Activated T-helper 2 cell treated with anti-CD3 and anti-CD28 coated beads, Interferon-gamma antibody, Interleukin-2, Interleukin-4, amounts not matched to agents 10 μg/mL and 5 μg/mL and 100 μg/mL, durations not matched to agents 14 hours and 24 hours and 36 hours (primary cell): ENCODE measurements at regions not wholly inside any gene's neighbourhood (a gene's known extent, or its start where the extent isn't known, plus 50 kb on each side); places are given as distances from the start of the nearest gene placed in this dataset.
"Not testable (repeated sequence)": the region's sequence is repeated elsewhere in the genome, so short reads cannot be mapped to it uniquely, and the experiment has no call there.

Source experiments
- DNase-seq: peaks from one replicate; pipeline ENCODE4 v3.0.0; 2021; ENCODE audit warnings: low spot score
- H3K27ac Mint-ChIP-seq: one replicate; pipeline ENCODE4 v1.8.0; 2021; ENCODE audit warnings: mixed read lengths
- H3K27me3 Mint-ChIP-seq: one replicate; pipeline ENCODE4 v1.8.0; 2021; ENCODE audit warnings: low read depth, mixed read lengths
- H3K36me3 Mint-ChIP-seq: one replicate; pipeline ENCODE4 v1.8.0; 2021; ENCODE audit warnings: low read depth, mixed read lengths
- H3K4me1 Mint-ChIP-seq: one replicate; pipeline ENCODE4 v1.8.0; 2021; ENCODE audit warnings: low read depth, mixed read lengths
- H3K4me3 Mint-ChIP-seq: one replicate; pipeline ENCODE4 v1.8.0; 2021; ENCODE audit warnings: low read depth, mild to moderate bottlenecking, moderate library complexity, mixed read lengths
- H3K9me3 Mint-ChIP-seq: one replicate; pipeline ENCODE4 v1.8.0; 2021; ENCODE audit warnings: mixed read lengths
- intact Hi-C: fragments of 100-400 bp; cut with micrococcal nuclease; formaldehyde crosslinking; loops from one replicate; pipeline ENCODE4 v1.15.1; 2023

DNA sequence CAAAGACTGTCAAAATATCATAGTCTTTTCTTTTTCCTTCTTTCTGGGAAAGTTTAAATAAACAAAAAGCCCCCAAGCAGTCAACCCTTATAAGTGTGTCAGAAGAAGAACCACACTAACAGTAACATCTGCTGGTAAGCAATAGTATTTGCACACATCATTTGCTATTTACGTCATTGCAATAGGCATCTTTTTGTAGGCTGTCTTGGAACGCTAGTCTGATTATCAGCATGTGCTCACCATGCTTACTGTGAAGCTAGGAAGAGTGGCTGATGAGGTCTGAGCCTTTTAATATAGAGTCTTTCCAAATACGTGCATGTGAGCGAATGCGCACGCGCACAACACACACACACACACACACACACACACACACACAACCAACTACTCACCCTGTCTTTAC lies 599.0 kb upstream of the TPK1 start:
- Mint-ChIP-seq H3K4me1 (no peaks in the 10 kb centered on the region), H3K9me3 (no peaks in the 10 kb centered on the region), H3K27me3 (no peaks in the 10 kb centered on the region), H3K36me3 (no peaks in the 10 kb centered on the region), H3K27ac (no peak overlapping the region), H3K4me3 (no peak overlapping the region)
- intact Hi-C loops, result no loop called here
- DNase-seq, result no peak

DNA sequence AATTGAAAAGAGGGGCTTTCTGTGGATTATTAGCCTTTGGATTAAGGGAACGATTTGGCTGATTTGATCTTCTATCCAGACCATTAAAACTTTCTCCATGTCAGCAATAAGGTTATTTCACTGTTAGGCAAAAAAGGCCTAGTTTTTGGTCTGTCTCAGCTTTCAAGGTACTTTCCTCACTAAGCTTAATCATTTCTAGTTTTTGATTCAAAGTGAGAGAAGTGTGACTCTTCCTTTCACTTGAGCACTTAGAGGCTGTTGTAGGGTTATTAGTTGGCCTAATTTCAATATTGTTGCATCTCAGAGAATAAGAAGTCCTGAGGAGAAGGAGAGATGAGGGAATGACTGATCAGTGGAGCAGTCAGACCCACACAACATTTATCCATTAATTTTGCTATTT lies 596.0 kb upstream of the TPK1 start:
- Mint-ChIP-seq H3K4me1 (no peaks in the 10 kb centered on the region), H3K36me3 (no peaks in the 10 kb centered on the region), H3K27ac (no peak overlapping the region), H3K4me3 (no peak overlapping the region), H3K9me3 (peaks cover 16% of the 10 kb centered on the region), H3K27me3 (no peaks in the 10 kb centered on the region)
- no peak for DNase-seq
- intact Hi-C loops, result no loop called here

DNA sequence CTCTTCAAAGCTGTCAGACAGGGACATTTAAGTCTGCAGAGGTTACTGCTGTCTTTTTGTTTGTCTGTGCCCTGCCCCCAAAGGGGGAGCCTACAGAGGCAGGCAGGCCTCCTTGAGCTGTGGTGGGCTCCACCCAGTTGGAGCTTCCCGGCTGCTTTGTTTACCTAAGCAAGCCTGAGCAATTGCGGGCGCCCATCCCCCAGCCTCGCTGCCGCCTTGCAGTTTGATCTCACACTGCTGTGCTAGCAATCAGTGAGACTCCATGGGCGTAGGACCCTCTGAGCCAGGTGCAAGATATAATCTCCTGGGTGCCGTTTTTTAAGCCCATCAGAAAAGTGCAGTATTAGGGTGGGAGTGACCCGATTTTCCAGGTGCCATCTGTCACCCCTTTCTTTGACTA lies 582.6 kb upstream of the TPK1 start:
- H3K27ac Mint-ChIP-seq, H3K4me1 Mint-ChIP-seq, H3K27me3 Mint-ChIP-seq, H3K4me3 Mint-ChIP-seq, DNase-seq, H3K36me3 Mint-ChIP-seq, intact Hi-C loops: not testable (repeated sequence)
- H3K9me3 Mint-ChIP-seq, result peaks cover 17% of the 10 kb centered on the region

DNA sequence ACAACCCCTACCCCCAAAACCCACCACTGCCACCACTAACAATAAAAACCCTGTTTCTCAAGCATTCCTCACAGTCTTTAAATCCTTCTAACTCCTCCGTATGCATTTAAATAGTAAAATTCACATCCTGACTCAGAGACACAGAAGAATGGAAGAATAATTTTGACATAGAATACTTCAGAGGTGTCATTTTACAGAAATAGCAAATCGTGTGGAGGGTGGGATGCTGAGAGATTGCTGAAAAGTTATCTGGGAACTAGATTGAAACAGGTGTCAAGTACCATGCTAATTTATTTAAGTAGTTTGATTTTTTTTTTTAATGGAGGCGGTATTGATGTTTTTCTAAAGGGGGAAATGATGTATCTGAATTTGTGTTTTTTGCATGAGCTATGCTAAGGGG lies 575.2 kb upstream of the TPK1 start:
- H3K27ac Mint-ChIP-seq, result no peak overlapping the region
- intact Hi-C loops, result no loop called here
- no peaks in the 10 kb centered on the region for H3K4me1 Mint-ChIP-seq
- DNase-seq, result no peak
- no peaks in the 10 kb centered on the region for H3K36me3 Mint-ChIP-seq
- no peaks in the 10 kb centered on the region for H3K27me3 Mint-ChIP-seq
- H3K9me3 Mint-ChIP-seq, result peaks cover 13% of the 10 kb centered on the region
- no peak overlapping the region for H3K4me3 Mint-ChIP-seq

DNA sequence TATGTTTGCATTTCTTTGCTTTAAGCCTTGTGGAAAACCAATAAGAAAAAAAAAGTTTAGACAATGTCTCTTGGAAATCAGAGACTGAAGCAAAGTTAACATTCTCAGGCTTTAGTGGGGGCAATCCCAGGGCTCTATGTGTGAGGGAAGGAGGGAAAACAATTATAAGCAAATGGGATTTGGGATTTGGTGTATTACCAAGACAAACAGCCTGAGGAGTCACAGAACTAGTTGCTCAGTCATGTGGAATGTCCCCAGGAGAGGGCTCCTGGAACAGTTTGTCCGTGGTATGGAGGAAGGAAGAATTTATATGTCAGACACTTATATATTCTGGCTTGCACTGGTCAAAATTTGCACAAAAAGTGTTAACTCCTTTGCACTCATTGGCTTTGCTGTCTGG lies 562.9 kb upstream of the TPK1 start:
- Mint-ChIP-seq H3K27me3 (no peaks in the 10 kb centered on the region), H3K36me3 (no peaks in the 10 kb centered on the region), H3K9me3 (peaks cover 12% of the 10 kb centered on the region), H3K27ac (no peak overlapping the region), H3K4me3 (no peak overlapping the region), H3K4me1 (no peaks in the 10 kb centered on the region)
- DNase-seq, result no peak
- intact Hi-C loops, result no loop called here

DNA sequence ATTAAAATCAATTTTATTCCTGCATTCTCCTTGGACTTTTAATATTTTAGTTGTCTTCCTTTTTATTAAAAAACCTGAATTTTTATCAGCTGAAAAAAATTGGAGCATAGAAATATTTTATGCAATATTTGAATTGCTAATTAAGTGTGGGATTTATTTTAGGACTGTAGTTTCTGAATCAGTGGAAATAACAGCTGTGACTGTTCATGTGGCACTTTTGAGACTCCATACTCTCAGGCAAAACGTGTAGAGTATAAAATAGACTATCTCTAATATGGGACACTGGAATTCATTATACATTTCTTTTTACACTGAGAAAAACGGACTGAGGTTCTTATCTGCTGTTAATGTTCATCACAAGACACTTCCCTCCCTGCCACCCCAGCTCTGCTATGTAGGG lies 558.3 kb upstream of the TPK1 start:
- Mint-ChIP-seq H3K4me3 (no peak overlapping the region), H3K36me3 (no peaks in the 10 kb centered on the region), H3K9me3 (peaks cover 6% of the 10 kb centered on the region), H3K27me3 (no peaks in the 10 kb centered on the region), H3K27ac (no peak overlapping the region), H3K4me1 (no peaks in the 10 kb centered on the region)
- no peak for DNase-seq
- intact Hi-C loops, result no loop called here

DNA sequence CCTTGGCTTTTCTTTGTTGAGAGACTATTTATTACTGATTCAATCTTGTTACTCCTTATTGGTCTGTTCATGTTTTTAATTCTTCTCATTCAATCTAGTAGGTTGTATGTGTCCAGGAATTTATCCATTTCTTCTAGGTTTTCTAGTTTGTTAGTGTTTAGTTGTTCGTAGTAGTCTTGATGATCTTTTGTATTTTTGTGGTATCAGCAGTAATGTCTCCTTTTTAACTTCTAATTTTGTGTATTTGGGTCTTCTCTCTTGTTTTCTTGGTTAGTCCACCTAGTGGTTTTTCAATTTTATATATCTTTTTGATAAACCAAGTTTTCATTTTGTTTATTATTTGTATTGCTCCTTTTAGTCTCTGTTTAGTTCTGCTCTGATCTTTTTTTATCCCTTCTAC lies 546.9 kb upstream of the TPK1 start:
- Mint-ChIP-seq H3K27me3 (no peaks in the 10 kb centered on the region), H3K9me3 (peaks cover 27% of the 10 kb centered on the region), H3K4me3 (no peak overlapping the region), H3K27ac (no peak overlapping the region), H3K4me1 (no peaks in the 10 kb centered on the region), H3K36me3 (no peaks in the 10 kb centered on the region)
- no peak for DNase-seq
- intact Hi-C loops, result loop anchor here (10.0 kb wide), 1 partner anchor 62 kb away; no protein-coding TSS in a partner anchor

DNA sequence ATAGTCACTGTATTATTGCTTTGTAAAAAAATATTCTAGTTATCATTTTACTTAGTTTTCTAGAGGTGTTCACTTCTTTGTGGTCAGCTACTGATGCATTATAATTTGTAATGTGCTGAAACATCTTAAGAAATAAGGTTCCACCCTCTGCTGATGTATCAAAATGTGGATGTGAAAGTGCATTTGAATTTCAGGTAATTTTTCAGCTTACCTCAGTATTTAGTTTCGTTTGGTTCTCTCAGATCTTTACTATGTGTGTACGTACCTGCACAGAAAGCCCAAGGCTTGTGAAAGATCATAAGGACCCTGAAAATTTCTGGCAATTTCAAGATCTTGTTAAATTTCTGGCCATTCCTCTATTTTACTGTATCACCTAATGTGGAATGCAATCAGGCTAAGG lies 542.3 kb upstream of the TPK1 start:
- Mint-ChIP-seq H3K27me3 (no peaks in the 10 kb centered on the region), H3K27ac (no peak overlapping the region), H3K4me3 (no peak overlapping the region), H3K4me1 (no peaks in the 10 kb centered on the region), H3K9me3 (peaks cover 9% of the 10 kb centered on the region), H3K36me3 (no peaks in the 10 kb centered on the region)
- DNase-seq, result no peak
- intact Hi-C loops, result no loop called here

DNA sequence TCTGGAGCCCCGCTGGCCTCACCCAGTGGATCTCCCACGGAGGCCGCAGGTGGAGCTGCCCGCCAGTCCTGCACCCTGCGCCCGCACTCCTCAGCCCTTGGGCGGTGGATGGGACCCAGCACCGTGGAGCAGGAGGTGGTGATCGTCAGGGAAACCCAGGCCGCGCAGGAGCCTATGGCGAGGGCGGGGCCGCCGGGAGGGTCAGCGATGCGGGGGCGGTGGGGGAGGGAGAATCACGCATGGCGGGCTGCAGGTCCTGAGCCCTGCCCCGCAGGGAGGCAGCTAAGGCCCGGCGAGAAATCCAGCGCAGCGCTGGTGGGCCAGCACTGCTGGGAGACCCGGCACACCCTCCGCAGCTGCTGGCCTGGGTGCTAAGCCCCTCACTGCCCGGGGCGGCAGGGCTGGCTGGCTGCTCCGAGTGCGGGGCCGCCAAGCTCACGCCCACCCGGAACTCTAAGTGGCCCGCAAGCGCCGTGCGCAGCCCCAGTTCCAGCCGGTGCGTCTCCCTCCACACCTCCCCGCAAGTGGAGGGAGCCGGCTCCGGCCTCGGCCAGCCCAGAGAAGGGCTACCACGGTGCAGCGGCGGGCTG lies 524.8 kb upstream of the TPK1 start:
- DNase-seq, result no peak
- Mint-ChIP-seq H3K36me3 (no peaks in the 10 kb centered on the region), H3K27ac (no peak overlapping the region), H3K4me1 (no peaks in the 10 kb centered on the region), H3K9me3 (peaks cover 23% of the 10 kb centered on the region), H3K27me3 (no peaks in the 10 kb centered on the region), H3K4me3 (no peak overlapping the region)
- intact Hi-C loops, result no loop called here

DNA sequence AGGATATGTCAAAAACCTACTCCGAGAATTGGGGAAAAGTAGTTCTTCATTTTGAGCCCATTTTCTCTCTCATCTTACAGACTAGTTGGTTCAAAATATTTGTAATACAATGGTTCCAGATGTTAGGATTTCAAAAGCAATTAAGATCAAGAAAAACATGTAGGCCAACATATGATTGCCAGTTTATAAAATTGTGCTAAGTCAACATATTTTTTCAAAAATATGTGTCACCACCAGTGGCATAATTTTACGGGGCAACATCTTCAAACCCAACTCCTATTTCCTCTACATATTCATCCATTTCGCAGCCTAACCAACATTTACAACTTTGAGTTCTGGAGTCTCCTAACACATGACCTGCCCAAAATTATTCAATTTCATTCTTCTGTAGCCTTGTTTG lies 514.5 kb upstream of the TPK1 start:
- H3K9me3 Mint-ChIP-seq, result peaks cover 8% of the 10 kb centered on the region
- DNase-seq, result no peak
- no peaks in the 10 kb centered on the region for H3K36me3 Mint-ChIP-seq
- H3K27ac Mint-ChIP-seq, result no peak overlapping the region
- intact Hi-C loops, result no loop called here
- no peak overlapping the region for H3K4me3 Mint-ChIP-seq
- no peaks in the 10 kb centered on the region for H3K4me1 Mint-ChIP-seq
- H3K27me3 Mint-ChIP-seq, result no peaks in the 10 kb centered on the region

DNA sequence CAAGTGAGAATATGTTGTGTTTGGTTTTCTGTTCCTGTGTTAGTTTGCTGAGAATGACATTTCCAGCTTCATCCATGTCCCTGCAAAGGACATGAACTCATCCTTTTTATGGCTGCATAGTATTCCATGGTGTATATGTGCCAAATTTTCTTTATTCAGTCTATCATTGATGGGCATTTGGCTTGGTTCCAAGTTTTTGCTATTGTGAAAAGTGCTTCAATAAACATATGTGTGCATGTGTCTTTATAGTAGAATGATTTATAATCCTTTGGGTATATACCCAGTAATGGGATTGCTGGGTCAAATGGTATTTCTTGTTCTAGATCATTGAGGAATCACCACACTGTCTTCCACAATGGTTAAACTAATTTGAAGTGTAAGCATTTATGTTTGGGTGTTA lies 513.6 kb upstream of the TPK1 start:
- H3K36me3 Mint-ChIP-seq, DNase-seq, intact Hi-C loops, H3K27me3 Mint-ChIP-seq, H3K9me3 Mint-ChIP-seq, H3K4me3 Mint-ChIP-seq, H3K4me1 Mint-ChIP-seq, H3K27ac Mint-ChIP-seq: not testable (repeated sequence)

DNA sequence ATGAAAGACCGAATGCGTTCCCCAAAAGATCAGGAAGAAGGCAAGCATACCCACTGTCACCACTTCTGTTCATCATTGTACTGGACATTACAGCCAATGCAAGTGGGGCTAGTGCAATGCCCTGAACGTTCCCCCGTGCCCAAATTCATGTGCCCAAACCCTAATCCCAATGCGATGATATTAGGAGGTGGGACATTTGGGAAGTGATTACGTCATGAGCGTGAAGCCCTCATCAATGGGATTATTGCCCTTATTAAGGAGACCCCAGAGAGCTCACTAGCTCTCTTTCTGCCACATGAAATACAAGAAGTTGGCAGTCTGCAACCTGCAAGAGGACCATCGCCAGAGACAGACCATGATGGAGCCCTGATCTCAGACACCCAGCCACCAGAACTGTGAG lies 511.4 kb upstream of the TPK1 start:
- H3K27me3 Mint-ChIP-seq, result no peaks in the 10 kb centered on the region
- no peak overlapping the region for H3K4me3 Mint-ChIP-seq
- H3K36me3 Mint-ChIP-seq, result no peaks in the 10 kb centered on the region
- H3K4me1 Mint-ChIP-seq, result no peaks in the 10 kb centered on the region
- peaks cover 8% of the 10 kb centered on the region for H3K9me3 Mint-ChIP-seq
- intact Hi-C loops, result no loop called here
- DNase-seq, result no peak
- H3K27ac Mint-ChIP-seq, result no peak overlapping the region

DNA sequence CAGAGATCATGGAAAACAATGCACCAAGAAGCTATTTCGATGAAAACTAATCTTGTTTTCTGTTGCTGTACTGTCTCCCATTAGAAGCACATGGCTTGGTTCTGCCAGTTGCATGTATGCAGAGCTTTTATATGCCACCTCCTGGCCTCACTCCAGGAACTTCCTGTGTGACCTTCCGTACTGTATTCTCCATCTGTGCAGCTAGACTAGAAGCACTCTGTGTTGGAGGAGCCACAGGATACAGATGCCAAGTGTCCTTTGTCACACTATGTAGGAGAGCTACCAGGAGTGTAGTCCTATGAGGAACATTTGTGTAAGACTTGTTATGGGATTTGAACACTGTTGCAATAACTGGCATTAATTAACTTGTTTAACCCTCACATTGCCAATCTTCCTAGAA lies 503.5 kb upstream of the TPK1 start:
- Mint-ChIP-seq H3K27ac (no peak overlapping the region), H3K4me3 (no peak overlapping the region), H3K9me3 (peaks cover 15% of the 10 kb centered on the region), H3K4me1 (no peaks in the 10 kb centered on the region), H3K36me3 (no peaks in the 10 kb centered on the region), H3K27me3 (no peaks in the 10 kb centered on the region)
- intact Hi-C loops, result no loop called here
- no peak for DNase-seq

DNA sequence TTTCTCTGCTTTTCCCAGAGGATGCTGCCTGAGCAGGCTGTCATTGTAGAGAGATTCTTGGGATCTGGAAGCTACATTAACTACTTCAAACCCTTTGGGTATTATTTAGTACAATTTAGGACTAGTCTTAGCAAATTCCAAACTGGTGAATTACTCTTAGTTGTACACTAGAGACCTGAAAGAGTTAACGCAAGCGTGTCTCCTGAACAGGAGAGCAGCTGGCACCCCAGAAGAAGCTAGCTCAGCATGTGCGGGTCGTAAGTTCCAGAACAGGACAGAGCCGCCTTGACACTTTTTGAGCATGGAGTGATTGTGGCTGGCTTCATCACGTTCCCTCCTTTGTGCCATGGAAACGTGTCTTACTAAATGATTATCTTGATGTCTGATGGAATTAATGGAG lies 495.7 kb upstream of the TPK1 start:
- intact Hi-C loops, result no loop called here
- DNase-seq, result no peak
- Mint-ChIP-seq H3K9me3 (peaks cover 16% of the 10 kb centered on the region), H3K4me3 (no peak overlapping the region), H3K27ac (no peak overlapping the region), H3K36me3 (no peaks in the 10 kb centered on the region), H3K4me1 (no peaks in the 10 kb centered on the region), H3K27me3 (no peaks in the 10 kb centered on the region)
